CD14-positive monocyte (primary cell): ENCODE measurements at regions not wholly inside any gene's neighbourhood (a gene's known extent, or its start where the extent isn't known, plus 50 kb on each side); places are given as distances from the start of the nearest gene placed in this dataset.

Source experiments
- DNase-seq, 3 donors: peaks; one replicate each; pipeline ENCODE4 v3.0.0-alpha.2; 2011 to 2022
- H2AFZ ChIP-seq: 2 replicates; pipeline ENCODE4 v1.6.0; 2012; ENCODE audit warnings: mild to moderate bottlenecking, low read depth, low read length, inconsistent platforms; ENCODE audit not compliant: insufficient read depth, poor library complexity, severe bottlenecking
- H3K27ac ChIP-seq, 2 donors: 1 replicate in 1 of 2; 2 replicates in 1 of 2; pipeline ENCODE4 v1.5.1; 2012 to 2013; ENCODE audit warnings: low read length in 2 of 2, control low read depth in 1 of 2, inconsistent platforms in 1 of 2, low read depth in 1 of 2, mild to moderate bottlenecking in 1 of 2
- H3K27me3 ChIP-seq, 2 donors: one replicate each; pipeline versions ENCODE4 v1.6.0 to v1.6.1; 2011 to 2013; ENCODE audit warnings: low read length in 2 of 2; ENCODE audit not compliant: control insufficient read depth in 2 of 2, insufficient read depth in 2 of 2
- H3K36me3 ChIP-seq, 2 donors: replicated peaks in 1 of 2; 1 replicate in 1 of 2; 2 replicates in 1 of 2; pipeline versions ENCODE4 v1.5.1 to v1.6.1; 2012 to 2013; ENCODE audit warnings: low read length in 2 of 2, control low read depth in 1 of 2, inconsistent platforms in 1 of 2, mild to moderate bottlenecking in 1 of 2; ENCODE audit not compliant: insufficient read depth in 2 of 2, control insufficient read depth in 1 of 2
- H3K4me1 ChIP-seq, 2 donors: 1 replicate in 1 of 2; 2 replicates in 1 of 2; pipeline versions ENCODE4 v1.5.1 to v1.6.1; 2012 to 2013; ENCODE audit warnings: low read length in 2 of 2, control low read depth in 1 of 2, inconsistent platforms in 1 of 2, mild to moderate bottlenecking in 1 of 2, moderate library complexity in 1 of 2; ENCODE audit not compliant: insufficient read depth in 2 of 2, control insufficient read depth in 1 of 2
- H3K4me2 ChIP-seq: replicated peaks from 2 replicates; pipeline ENCODE3; 2012; ENCODE audit warnings: low read length, moderate library complexity, mild to moderate bottlenecking; ENCODE audit not compliant: poor library complexity, severe bottlenecking; ENCODE audit errors: extremely low read depth
- H3K4me3 ChIP-seq, 3 experiments: fragments of 200-600 bp in 1 of 3; sonication (generic) in 1 of 3; replicated peaks in 1 of 3; 1 replicate in 2 of 3; 2 replicates in 1 of 3; pipeline ENCODE4 v1.5.1; 2011 to 2013; ENCODE audit warnings: low read length in 3 of 3, mild to moderate bottlenecking in 3 of 3, control low read depth in 2 of 3, low read depth in 2 of 3, inconsistent platforms in 1 of 3, moderate library complexity in 1 of 3
- H3K79me2 ChIP-seq: 2 replicates; pipeline ENCODE4 v1.6.0; 2012; ENCODE audit warnings: mild to moderate bottlenecking, control low read depth, inconsistent platforms, low read length, moderate library complexity; ENCODE audit not compliant: insufficient read depth
- H3K9ac ChIP-seq: 2 replicates; pipeline ENCODE4 v1.6.0; 2017; ENCODE audit warnings: low read length, mild to moderate bottlenecking; ENCODE audit not compliant: insufficient read depth, poor library complexity, severe bottlenecking
- H3K9me3 ChIP-seq, 2 donors: replicated peaks in 1 of 2; 1 replicate in 1 of 2; 2 replicates in 1 of 2; pipeline versions ENCODE4 v1.5.1 to v1.6.1; 2012 to 2013; ENCODE audit warnings: low read length in 2 of 2, control low read depth in 1 of 2; ENCODE audit not compliant: control insufficient read depth in 1 of 2, insufficient read depth in 1 of 2
- H4K20me1 ChIP-seq: 2 replicates; pipeline ENCODE4 v1.6.0; 2012; ENCODE audit warnings: mild to moderate bottlenecking, low read length, control low read depth, moderate library complexity; ENCODE audit not compliant: insufficient read depth
- H3K27ac Mint-ChIP-seq, 7 donors: one replicate each; pipeline ENCODE4 v1.8.0; 2020; ENCODE audit warnings: mild to moderate bottlenecking in 7 of 7, mixed read lengths in 7 of 7, moderate library complexity in 6 of 7, inconsistent platforms in 2 of 7
- H3K27me3 Mint-ChIP-seq, 3 donors: one replicate each; pipeline ENCODE4 v1.8.0; 2021 to 2022; ENCODE audit warnings: low read depth in 3 of 3, mild to moderate bottlenecking in 3 of 3, mixed read lengths in 3 of 3, moderate library complexity in 3 of 3, inconsistent platforms in 1 of 3
- H3K36me3 Mint-ChIP-seq, 2 donors: one replicate each; pipeline ENCODE4 v1.8.0; 2020; ENCODE audit warnings: mixed read lengths in 2 of 2, inconsistent platforms in 1 of 2, mild to moderate bottlenecking in 1 of 2
- H3K4me1 Mint-ChIP-seq: one replicate; pipeline ENCODE4 v1.8.0; 2020; ENCODE audit warnings: mild to moderate bottlenecking, mixed read lengths
- H3K4me3 Mint-ChIP-seq, 2 donors: one replicate each; pipeline ENCODE4 v1.8.0; 2020; ENCODE audit warnings: mild to moderate bottlenecking in 2 of 2, mixed read lengths in 2 of 2, moderate library complexity in 1 of 2
- H3K9me3 Mint-ChIP-seq, 7 donors: one replicate each; pipeline ENCODE4 v1.8.0; 2020 to 2022; ENCODE audit warnings: mixed read lengths in 7 of 7, mild to moderate bottlenecking in 6 of 7, moderate library complexity in 6 of 7, inconsistent platforms in 2 of 7
- WGBS: methylation state at CpG from one replicate; pipeline ENCODE4 v1.1.5; 2013; ENCODE audit warnings: missing lambda C conversion rate; ENCODE audit not compliant: insufficient coverage; 5-methylcytosine and 5-hydroxymethylcytosine counted together
- intact Hi-C, 2 donors: fragments of 100-400 bp; cut with micrococcal nuclease; formaldehyde crosslinking; loops; one replicate each; pipeline versions ENCODE4 v1.15.0 to v1.15.1; 2023
- TF ChIP-seq, protein P1 (sequence below): fragments of 200-600 bp; IDR thresholded peaks from one replicate; pipeline ENCODE4 v1.8.0; 2022; ENCODE audit warnings: antibody characterized with exemption, mild to moderate bottlenecking

DNA sequence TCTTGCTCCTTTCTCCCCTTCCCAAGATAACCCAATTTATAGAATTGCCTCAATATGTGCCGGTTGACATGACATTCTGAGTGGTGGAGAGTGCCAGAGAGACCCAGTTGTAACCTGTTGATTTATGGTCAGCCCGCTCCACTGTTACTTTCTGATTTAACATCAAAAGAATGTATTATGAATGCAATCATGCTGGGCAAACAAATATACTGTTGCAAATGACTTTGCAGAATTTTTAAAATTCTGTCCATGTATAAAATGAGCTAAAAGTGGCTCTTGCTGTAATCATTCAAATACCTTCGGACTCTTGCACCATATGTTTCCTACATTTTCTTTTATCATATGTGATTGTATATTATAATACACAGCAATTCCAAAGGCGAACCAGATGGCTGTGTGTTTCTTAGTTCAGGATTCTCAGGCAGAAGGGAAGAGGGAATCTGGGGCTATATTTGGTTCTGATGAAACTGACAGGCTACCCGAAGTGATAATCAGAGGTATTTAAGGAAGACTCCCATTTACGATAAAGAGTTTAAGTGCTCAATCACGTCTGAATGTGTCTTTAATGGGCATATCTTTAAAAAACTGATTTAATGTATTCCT is 131.7 kb downstream of the CLCN4 start:
- Histone ChIP-seq H3K4me1 (no peaks in the 10 kb centered on the region), H3K36me3 (no peaks in the 10 kb centered on the region), H3K9ac (no peak overlapping the region), H3K27ac (no peak overlapping the region), H3K4me3 (no peak overlapping the region), H2AFZ (no peak overlapping the region), H3K4me2 (no peak overlapping the region), H4K20me1 (no peaks in the 10 kb centered on the region), H3K27me3 (no peaks in the 10 kb centered on the region), H3K9me3 (no peaks in the 10 kb centered on the region), H3K79me2 (no peaks in the 10 kb centered on the region)
- Mint-ChIP-seq H3K36me3 (no peaks in the 10 kb centered on the region), H3K27me3 (peaks cover 0 to 1% (median 1%) of the 10 kb centered on the region in 3 donors), H3K27ac (no peak overlapping the region), H3K4me1 (no peaks in the 10 kb centered on the region), H3K9me3 (peaks cover 0 to 7% (median 2%) of the 10 kb centered on the region in 7 donors), H3K4me3 (no peak overlapping the region)
- intact Hi-C loops, result no loop called here
- DNase-seq, result no peak
- no CpG with 5 or more reads among the region's 7 CpGs for WGBS
- TF ChIP-seq, protein P1, sequence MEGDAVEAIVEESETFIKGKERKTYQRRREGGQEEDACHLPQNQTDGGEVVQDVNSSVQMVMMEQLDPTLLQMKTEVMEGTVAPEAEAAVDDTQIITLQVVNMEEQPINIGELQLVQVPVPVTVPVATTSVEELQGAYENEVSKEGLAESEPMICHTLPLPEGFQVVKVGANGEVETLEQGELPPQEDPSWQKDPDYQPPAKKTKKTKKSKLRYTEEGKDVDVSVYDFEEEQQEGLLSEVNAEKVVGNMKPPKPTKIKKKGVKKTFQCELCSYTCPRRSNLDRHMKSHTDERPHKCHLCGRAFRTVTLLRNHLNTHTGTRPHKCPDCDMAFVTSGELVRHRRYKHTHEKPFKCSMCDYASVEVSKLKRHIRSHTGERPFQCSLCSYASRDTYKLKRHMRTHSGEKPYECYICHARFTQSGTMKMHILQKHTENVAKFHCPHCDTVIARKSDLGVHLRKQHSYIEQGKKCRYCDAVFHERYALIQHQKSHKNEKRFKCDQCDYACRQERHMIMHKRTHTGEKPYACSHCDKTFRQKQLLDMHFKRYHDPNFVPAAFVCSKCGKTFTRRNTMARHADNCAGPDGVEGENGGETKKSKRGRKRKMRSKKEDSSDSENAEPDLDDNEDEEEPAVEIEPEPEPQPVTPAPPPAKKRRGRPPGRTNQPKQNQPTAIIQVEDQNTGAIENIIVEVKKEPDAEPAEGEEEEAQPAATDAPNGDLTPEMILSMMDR, result no peak

DNA sequence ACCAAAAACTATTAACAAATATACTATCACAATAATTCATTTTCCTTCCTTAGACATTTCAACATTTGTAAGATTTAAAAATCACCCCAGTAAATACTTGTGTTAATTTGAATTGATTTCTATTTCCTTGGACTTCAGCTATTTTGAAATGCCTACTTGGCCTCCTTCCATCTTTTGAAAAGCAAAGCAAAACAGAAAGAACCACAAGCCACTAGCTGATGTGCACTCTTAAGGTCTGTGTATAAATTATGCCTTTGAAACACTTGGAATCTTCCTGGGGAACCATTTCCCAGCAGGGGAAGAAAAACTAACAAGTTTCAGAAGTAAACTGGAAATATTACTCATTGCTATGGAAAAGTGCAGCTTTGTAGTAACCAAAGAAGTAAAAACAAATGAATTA is 139.8 kb downstream of the CLCN4 start:
- Histone ChIP-seq H3K4me3 (no peak overlapping the region), H3K27ac (no peak overlapping the region), H3K4me1 (no peaks in the 10 kb centered on the region), H3K9me3 (no peaks in the 10 kb centered on the region), H3K4me2 (no peak overlapping the region), H3K79me2 (no peaks in the 10 kb centered on the region), H3K27me3 (no peaks in the 10 kb centered on the region), H2AFZ (no peak overlapping the region), H3K9ac (no peak overlapping the region), H3K36me3 (no peaks in the 10 kb centered on the region), H4K20me1 (no peaks in the 10 kb centered on the region)
- TF ChIP-seq, protein P1, result no peak
- Mint-ChIP-seq H3K27ac (no peak overlapping the region), H3K4me1 (no peaks in the 10 kb centered on the region), H3K9me3 (peaks cover 0 to 12% (median 5%) of the 10 kb centered on the region in 7 donors), H3K27me3 (peaks cover 0 to 2% (median 0%) of the 10 kb centered on the region in 3 donors), H3K36me3 (no peaks in the 10 kb centered on the region), H3K4me3 (no peak overlapping the region)
- no peak for DNase-seq
- intact Hi-C loops, result no loop called here
